ENCODE measurements at regions not wholly inside any gene's neighbourhood (a gene's known extent, or its start where the extent isn't known, plus 50 kb on each side); places are given as distances from the start of the nearest gene placed in this dataset.

DNA sequence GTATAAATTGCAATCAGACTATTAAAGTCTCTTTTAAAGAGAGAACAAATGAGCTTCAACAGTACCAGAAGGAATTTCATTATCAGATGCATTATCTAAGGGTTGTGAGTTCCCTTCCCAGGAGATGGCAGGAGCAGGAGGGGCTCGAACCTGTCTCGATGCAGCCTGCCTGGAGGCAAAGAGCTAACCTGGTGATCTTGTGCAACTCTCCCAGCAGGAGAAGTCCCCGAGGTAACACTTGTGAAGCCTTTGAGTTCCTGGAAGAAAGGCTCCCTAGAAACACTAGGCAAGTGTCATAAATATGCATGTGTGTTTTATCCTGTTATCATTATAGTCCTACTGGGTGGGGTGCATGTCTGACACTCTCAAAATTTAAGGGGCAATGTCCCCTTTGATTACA, 232.2 kb upstream of the ARID1B start:
- no peak overlapping the region for H3K27ac ChIP-seq
- H3K36me3 ChIP-seq (replicated peaks in 1 of 2): no peaks in the 10 kb centered on the region
- WGBS, 4 donors: 51 to 94% (median 65%) methylated on average over 2 to 3 of the region's 3 CpGs
- no peak overlapping the region for H3K4me3 ChIP-seq
- no peaks in the 10 kb centered on the region for H3K9me3 ChIP-seq (replicated peaks in 1 of 3)
- intact Hi-C loops (cut with DNase I): no loop called here
- no peaks in the 10 kb centered on the region for H3K4me1 ChIP-seq (replicated peaks in 1 of 2)
- no peaks in the 10 kb centered on the region for H3K27me3 ChIP-seq
- no peak for TF ChIP-seq POLR2A (IDR thresholded peaks at IDR 0.05)
- TF ChIP-seq, protein P1, sequence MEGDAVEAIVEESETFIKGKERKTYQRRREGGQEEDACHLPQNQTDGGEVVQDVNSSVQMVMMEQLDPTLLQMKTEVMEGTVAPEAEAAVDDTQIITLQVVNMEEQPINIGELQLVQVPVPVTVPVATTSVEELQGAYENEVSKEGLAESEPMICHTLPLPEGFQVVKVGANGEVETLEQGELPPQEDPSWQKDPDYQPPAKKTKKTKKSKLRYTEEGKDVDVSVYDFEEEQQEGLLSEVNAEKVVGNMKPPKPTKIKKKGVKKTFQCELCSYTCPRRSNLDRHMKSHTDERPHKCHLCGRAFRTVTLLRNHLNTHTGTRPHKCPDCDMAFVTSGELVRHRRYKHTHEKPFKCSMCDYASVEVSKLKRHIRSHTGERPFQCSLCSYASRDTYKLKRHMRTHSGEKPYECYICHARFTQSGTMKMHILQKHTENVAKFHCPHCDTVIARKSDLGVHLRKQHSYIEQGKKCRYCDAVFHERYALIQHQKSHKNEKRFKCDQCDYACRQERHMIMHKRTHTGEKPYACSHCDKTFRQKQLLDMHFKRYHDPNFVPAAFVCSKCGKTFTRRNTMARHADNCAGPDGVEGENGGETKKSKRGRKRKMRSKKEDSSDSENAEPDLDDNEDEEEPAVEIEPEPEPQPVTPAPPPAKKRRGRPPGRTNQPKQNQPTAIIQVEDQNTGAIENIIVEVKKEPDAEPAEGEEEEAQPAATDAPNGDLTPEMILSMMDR (IDR thresholded peaks at IDR 0.05): no peak
- no peak for DNase-seq

- Histone ChIP-seq H3K27ac (no peak overlapping the region), H3K4me3 (no peak overlapping the region), H3K36me3 (replicated peaks in 1 of 2) (no peaks in the 10 kb centered on the region), H3K27me3 (no peaks in the 10 kb centered on the region), H3K9me3 (replicated peaks in 1 of 3) (no peaks in the 10 kb centered on the region), H3K4me1 (replicated peaks in 1 of 2) (no peaks in the 10 kb centered on the region)
- intact Hi-C loops (cut with DNase I): no loop called here
- WGBS, 4 donors: 84 to 89% (median 86%) methylated on average over 7 of the region's 7 CpGs
- TF ChIP-seq, protein P1 (IDR thresholded peaks at IDR 0.05): no peak
- TF ChIP-seq POLR2A (IDR thresholded peaks at IDR 0.05): no peak
- DNase-seq: no peak
Measured at GRCh38 chr6:156544046-156544445, 233.1 kb upstream of the ARID1B start.

GRCh38 chr6:156543431-156543830, 233.7 kb upstream of the ARID1B start:
- 78 to 81% (median 79%) methylated on average over 5 of the region's 5 CpGs for WGBS, 4 donors
- no peaks in the 10 kb centered on the region for H3K9me3 ChIP-seq (replicated peaks in 1 of 3)
- no peaks in the 10 kb centered on the region for H3K27me3 ChIP-seq
- peak in 1 of 7 donors; percentile 10 for DNase-seq
- no peak overlapping the region for H3K4me3 ChIP-seq
- no peaks in the 10 kb centered on the region for H3K36me3 ChIP-seq (replicated peaks in 1 of 2)
- intact Hi-C loops (cut with DNase I): no loop called here
- TF ChIP-seq POLR2A (IDR thresholded peaks at IDR 0.05): no peak
- TF ChIP-seq, protein P1 (IDR thresholded peaks at IDR 0.05): no peak
- H3K4me1 ChIP-seq (replicated peaks in 1 of 2): no peaks in the 10 kb centered on the region
- no peak overlapping the region for H3K27ac ChIP-seq

GRCh38 chr6:156538875-156539660, 238.1 kb upstream of the ARID1B start:
- H3K9me3 ChIP-seq (replicated peaks in 1 of 3): no peaks in the 10 kb centered on the region
- H3K27ac ChIP-seq: no peak overlapping the region
- no peaks in the 10 kb centered on the region for H3K36me3 ChIP-seq (replicated peaks in 1 of 2)
- no peaks in the 10 kb centered on the region for H3K27me3 ChIP-seq
- intact Hi-C loops (cut with DNase I): no loop called here
- no peak overlapping the region for H3K4me3 ChIP-seq
- WGBS, 4 donors: 57 to 64% (median 59%) methylated on average over 15 to 16 of the region's 16 CpGs
- DNase-seq: peak in 1 of 7 donors; percentile 15
- no peak for TF ChIP-seq POLR2A (IDR thresholded peaks at IDR 0.05)
- TF ChIP-seq, protein P1 (IDR thresholded peaks at IDR 0.05): no peak
- no peaks in the 10 kb centered on the region for H3K4me1 ChIP-seq (replicated peaks in 1 of 2)
